Kidney capillary endothelial cell (primary cell): ENCODE measurements at regions not wholly inside any gene's neighbourhood (a gene's known extent, or its start where the extent isn't known, plus 50 kb on each side); places are given as distances from the start of the nearest gene placed in this dataset.

Source experiments
- DNase-seq: peaks from one replicate; pipeline ENCODE4 v3.0.0-alpha.2; 2018; ENCODE audit warnings: low spot score

DNA sequence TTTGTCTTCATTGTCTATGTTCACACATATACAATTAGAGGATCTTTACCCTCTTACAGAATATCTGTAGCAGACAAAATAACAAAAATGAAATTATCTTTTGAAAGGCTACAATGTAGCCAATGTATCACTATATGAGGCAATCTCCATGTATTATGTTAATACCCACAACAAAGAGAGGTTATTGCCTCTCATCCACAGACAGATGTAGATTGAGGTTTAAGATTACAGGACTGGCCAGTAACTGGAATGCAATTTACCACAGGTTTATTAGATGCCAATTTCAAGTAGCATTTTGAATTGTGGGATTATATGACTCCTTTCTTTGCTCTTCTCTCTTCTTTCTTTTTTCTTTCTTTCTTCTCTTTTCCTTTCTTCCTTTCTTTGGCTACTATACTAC is 242.6 kb downstream of the ANKRD50 start:
- no peak for DNase-seq

DNA sequence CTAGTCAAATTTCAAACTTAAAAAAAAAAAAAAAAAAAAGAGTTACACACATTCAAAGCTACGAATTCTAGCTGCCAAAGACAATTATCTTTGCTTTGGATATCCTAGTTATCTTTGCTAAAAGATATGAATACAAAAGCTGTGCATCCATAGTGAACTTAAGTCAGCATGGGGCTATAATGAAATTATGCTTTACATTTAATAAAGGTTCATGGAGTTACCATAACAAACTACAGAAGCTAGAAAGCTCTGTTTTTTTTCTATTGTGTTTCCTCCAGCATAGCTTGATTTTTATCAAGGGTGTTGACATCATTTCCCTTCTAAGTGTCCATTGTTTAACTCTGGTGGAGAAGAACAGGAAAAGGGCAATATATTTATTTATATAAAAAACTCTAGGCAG is 234.1 kb downstream of the ANKRD50 start:
- peak; percentile 85 for DNase-seq

DNA sequence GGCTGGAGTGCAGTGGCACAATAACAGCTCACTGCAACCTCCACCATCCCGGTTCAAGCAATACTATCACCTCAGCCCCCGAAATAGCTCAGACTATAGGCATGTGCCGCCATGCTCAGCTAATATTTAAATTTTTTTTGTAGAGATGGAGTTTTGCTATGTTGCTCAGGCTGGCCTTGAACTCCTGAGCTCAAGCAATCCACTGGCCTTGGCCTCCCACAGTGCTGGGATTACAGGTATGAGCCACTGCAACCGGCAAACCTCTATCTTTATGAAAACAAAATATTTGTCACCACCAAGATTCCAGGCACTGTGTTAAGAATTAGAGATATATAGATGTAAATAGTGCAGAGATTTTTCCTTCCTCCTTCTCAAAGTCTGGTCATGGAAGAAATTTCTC is 232.5 kb downstream of the ANKRD50 start:
- DNase-seq = no peak

- no peak for DNase-seq
These were observed 231.4 kb downstream of the ANKRD50 start for GRCh38 chr4:124481123-124481522.

DNA sequence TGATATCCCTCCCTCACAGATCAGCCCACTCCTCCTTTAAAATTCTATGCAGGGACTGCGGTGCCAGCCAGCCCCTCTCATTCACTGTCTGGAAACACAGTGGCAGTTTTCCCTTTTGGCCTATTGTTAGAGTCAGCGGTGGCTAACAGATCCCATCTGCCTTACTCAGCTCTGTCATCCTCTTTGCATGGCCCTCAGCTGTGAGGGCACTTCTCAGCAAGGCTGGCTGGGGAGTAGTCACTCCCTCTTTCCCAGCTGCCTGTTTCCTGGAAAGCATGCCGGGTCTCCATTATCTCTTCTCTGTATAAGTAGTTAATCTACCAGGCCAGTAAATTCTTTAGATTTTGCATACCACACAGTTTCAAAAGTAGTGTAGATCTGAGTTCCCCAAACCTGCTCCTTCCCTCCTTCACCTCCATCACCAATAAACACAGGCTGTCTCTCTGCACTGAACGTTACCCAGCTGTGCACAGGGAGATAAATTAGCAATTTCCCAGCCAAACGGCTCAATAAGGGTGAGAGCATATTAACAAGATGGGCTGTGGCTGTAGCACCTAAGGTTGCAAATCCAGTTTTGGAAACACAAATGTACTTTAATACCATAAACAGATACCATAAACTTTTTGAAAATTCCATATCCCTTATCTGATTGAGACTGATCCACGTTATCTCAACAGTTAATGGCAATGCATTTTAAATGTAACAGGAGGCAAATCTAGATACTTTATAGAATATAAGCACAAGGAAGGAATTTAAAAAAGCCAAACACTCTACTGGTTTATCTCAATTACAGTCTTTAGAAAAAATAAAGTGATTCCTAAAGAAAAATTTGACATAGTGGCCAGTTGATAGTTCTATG is 229.3 kb downstream of the ANKRD50 start:
- DNase-seq = no peak

- no peak for DNase-seq
These were observed 228.5 kb downstream of the ANKRD50 start for GRCh38 chr4:124484008-124484407.

GRCh38 chr4:124484940-124485339 is 227.6 kb downstream of the ANKRD50 start:
- no peak for DNase-seq

- no peak for DNase-seq
These were observed 226.1 kb downstream of the ANKRD50 start for GRCh38 chr4:124486423-124486822.

DNA sequence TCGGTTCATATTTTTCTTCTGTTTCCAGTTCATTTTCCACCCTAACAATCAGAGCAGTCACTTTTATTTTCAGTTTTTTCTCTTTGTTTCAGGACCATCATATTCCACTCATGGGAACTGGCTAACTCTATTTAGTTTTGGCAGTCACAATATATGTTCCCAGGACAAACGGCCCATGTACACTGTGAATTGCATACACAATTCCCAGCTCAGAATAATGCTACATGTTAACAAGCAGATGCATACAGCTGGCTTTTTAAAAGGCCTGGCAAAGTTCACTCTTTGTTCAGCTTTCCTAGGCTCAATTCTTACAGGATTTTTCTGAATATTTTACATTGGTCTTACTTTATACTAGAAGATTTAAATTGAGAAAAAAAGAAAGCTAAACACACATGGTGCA is 224.9 kb downstream of the ANKRD50 start:
- no peak for DNase-seq

GRCh38 chr4:124491361-124492145 is 221.0 kb downstream of the ANKRD50 start:
- DNase-seq = no peak

DNA sequence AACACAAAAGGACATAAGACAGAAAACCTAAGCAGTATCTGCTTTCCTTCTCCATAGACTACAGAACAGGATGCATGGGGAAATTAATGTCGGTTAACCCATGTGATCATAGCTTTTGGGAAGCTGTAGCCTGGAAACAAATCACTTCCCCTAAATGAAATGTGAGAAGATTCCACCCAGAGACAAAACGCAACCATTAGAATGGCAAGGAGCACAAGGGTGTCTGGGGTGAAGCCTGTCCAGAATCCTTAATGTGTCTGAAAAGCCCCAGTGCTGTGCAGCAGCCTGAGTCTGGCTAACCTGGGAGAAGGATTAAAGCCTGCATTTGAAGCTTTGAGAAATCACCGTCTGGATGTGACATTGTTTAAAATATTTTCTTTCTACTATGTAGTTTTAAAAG is 213.3 kb downstream of the ANKRD50 start:
- DNase-seq = no peak

DNA sequence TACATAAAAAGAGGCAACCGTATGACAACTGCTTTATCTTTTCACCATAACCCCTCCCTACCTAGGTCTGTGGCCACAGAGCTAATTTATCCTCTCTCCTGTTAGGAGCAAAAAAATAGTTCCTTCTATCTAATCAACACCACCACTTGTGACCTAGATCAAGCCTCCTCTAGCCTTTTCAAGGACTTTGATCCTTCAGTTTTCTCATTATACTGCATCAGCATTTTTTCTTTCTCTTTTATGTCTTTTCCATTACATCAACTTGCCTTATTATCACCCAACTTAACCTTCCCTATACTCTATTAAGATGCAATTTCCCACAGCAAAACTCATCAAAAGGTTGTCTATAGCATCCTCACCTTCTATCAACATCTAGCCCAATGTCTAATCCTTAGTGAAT is 211.0 kb downstream of the ANKRD50 start:
- DNase-seq = no peak

DNA sequence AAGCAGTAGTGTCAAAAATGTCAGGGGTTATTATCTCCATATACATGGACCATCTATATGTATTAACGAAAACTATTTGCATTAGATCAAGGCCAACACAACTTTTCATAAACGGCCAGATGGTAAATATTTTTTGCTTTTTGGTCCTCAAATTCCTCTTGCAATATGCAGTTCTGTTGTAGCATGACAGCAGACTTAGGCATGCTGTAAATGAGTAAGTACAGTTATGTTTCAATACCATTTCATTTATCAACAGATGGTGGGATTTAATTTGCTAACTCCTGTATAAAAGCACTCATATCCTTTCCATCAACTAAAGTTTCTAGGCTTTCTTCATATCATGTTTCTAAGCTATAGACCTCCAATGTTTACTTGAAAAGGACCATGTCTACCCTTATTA is 208.1 kb downstream of the ANKRD50 start:
- DNase-seq = no peak

GRCh38 chr4:124505211-124505610 is 207.3 kb downstream of the ANKRD50 start:
- no peak for DNase-seq

DNA sequence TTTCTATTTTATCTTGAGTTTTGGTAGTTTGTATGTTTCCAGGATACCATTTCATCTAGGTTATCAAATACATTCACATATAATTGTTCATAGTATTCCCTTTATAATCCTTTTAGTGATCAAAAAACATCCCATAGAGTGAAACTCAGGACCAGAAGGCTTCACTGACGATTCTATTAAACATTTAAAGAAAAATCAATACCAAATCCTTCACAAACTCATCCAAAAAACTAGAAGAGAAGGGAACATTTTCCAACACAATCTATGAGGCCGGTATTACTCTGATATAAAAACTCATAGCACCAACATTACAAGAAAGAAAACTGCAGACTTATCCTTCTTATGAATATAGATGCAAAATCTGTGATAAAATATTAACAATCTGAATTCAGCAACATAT is 203.4 kb downstream of the ANKRD50 start:
- DNase-seq = no peak

GRCh38 chr4:124514588-124514987 is 197.9 kb downstream of the ANKRD50 start:
- DNase-seq = no peak

GRCh38 chr4:124515591-124515990 is 196.9 kb downstream of the ANKRD50 start:
- no peak for DNase-seq

DNA sequence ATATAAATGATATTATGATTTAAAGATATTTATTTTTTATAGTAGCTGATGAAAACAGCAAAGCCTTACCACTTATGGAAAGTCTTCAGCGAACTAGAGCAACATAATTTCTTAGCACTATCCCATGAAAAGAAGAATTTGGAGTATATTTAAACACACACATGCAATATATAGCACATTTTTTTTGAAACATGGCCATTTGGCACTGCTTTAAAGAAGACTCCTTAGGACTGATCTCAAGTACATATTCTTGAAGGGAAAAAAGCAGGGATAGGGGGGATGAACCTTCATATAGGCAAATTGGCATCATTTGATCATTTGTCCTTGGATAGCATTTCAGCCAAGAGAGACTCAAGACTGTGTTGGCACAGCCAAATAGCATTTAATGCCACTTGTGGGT is 193.3 kb downstream of the ANKRD50 start:
- DNase-seq = no peak

DNA sequence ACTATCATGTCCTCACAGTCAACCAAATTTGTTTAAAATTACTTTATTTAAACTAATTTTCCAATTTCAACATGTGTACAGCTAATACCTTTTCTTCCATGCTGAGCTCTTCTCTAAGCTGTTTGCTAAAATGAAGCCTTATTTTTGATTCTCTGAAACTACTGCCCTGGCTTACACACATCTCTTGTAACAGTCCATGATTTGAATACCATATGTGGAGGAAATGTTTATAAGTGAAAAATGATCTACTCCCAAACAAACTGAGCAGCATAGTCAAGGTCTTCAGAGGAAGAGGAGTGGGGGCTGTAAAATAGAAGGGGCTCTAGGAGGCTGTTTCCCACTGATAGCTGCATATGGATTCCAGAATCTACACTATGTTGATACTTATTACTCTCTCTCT is 188.7 kb downstream of the ANKRD50 start:
- no peak for DNase-seq

- DNase-seq = no peak
These were observed 187.0 kb downstream of the ANKRD50 start for GRCh38 chr4:124525524-124525923.

DNA sequence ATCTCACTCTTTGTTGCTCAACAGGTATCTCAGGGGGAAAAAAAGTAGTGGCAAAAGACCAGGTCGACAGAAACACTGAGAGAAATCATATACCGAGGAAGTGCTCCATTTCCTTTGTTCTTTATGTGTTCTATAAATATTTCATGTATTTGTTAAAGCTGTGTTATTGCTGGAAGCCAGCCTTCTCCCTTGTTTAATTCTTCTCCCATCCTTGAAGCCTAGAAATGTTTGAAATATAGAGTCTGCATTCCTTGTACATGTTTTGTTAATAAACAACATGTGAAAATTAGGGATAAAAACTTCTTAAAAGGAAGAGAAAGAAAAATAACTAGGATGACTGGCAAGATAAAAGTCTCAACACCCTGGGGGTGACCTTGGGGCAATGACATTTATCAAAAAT is 186.2 kb downstream of the ANKRD50 start:
- DNase-seq = no peak

DNA sequence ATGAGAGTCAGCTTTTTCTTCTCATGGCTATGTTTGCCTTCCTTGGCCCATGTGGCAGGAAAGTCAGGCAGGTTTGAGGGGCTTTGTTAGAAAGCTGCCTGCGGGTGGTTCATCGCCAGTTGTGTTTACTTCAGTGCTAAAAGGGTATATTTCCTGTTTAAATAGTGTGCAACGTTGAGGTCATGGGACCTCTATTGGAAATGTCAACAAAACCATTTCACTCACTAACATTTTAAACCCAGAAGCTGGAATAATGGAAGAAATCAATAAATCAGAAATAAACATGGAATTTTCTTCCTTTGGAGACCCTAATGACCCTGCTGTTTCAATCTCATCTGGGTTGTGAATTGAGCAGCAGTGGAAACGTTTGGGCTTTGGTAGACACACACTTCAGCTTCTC is 185.8 kb downstream of the ANKRD50 start:
- DNase-seq = no peak

DNA sequence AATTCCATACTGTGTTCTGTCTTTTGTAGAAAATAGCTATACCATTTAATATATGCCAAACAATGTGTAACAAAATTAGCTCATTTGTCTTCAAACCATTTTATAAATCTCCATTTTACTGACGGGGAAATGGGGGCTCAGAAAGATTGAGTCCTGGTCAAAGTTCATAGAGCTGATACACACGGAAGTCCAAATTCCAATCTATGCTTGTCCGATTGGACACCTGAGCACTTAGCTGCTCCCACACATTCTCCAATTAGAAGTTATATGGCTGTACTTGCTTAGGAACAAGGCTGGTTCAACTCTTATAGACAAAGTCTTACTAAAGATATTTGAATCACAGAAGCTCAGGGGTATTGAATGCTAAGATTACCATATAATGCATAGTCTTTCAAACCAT is 185.2 kb downstream of the ANKRD50 start:
- DNase-seq = no peak
